K562 (cell line): ENCODE measurements at regions not wholly inside any gene's neighbourhood (a gene's known extent, or its start where the extent isn't known, plus 50 kb on each side); places are given as distances from the start of the nearest gene placed in this dataset.

Source experiments
- ATAC-seq: fragments of 200-7000 bp; cut with Tn5 transposase; 3 replicates; pipeline ENCODE4 v1.9.1; 2020; ENCODE audit warnings: moderate library complexity
- BruUV-seq: library from RNA; stranded (reverse); fragments of 400-500 nt; replicated peaks from 2 replicates; lab custom pipeline; 2021; lab: Mats Ljungman, UMichigan
- CTCF ChIA-PET: fragments of 300-600 bp; formaldehyde crosslinking; extraction: SDS; loops from one replicate; lab custom pipeline; 2021; ENCODE audit warnings: low intra/inter-chr PET ratio; lab: Yijun Ruan, JAX
- POLR2A ChIA-PET: fragments of 300-600, 350-650 bp; sonication (Branson Sonifier 250); formaldehyde crosslinking; extraction: SDS; loops from one replicate; lab custom pipeline; 2021; ENCODE audit warnings: antibody characterized with exemption, inconsistent platforms; lab: Yijun Ruan, JAX
- DNase-seq, 4 experiments: peaks; one replicate each; pipeline versions ENCODE4 v3.0.0 to v3.0.0-alpha.2; 2011 to 2018; ENCODE audit warnings: low spot score in 3 of 4, mixed read lengths in 3 of 4; ENCODE audit errors: extremely low read depth in 1 of 4
- FAIRE-seq: peaks from 2 replicates; lab custom pipeline; 2011; peaks lifted over from hg19 to GRCh38; lab: Jason Lieb, UNC
- H2AFZ ChIP-seq: 2 replicates; pipeline ENCODE4 v1.6.0; 2011; ENCODE audit warnings: low read depth, low read length, control low read depth, inconsistent platforms
- H3K27ac ChIP-seq: fragments of 200-600 bp; 3 replicates; pipeline ENCODE4 v1.8.0; 2011; ENCODE audit warnings: low read depth, mild to moderate bottlenecking, control low read depth, inconsistent platforms, low read length, moderate library complexity, mixed read lengths; ENCODE audit errors: extremely low read depth
- H3K27me3 ChIP-seq, 2 experiments: fragments of 300-600 bp in 1 of 2; 2 replicates in 1 of 2; 3 replicates in 1 of 2; pipeline versions ENCODE4 v1.6.0 to v1.8.0; 2011; ENCODE audit warnings: inconsistent platforms in 2 of 2, low read length in 2 of 2, mild to moderate bottlenecking in 1 of 2, mixed read lengths in 1 of 2, moderate library complexity in 1 of 2; ENCODE audit not compliant: control insufficient read depth in 2 of 2, insufficient read depth in 2 of 2
- H3K36me3 ChIP-seq: fragments of 300-600 bp; 3 replicates; pipeline ENCODE4 v1.8.0; 2011; ENCODE audit warnings: mild to moderate bottlenecking, low read length, inconsistent platforms; ENCODE audit not compliant: control insufficient read depth, insufficient read depth
- H3K4me1 ChIP-seq, 2 experiments: fragments of 200-600 bp in 1 of 2; replicated peaks in 1 of 2; 2 replicates in 1 of 2; 3 replicates in 1 of 2; pipeline versions ENCODE4 v1.5.1 to v1.8.0; 2011; ENCODE audit warnings: inconsistent platforms in 2 of 2, low read length in 2 of 2, mild to moderate bottlenecking in 1 of 2, mixed read lengths in 1 of 2, moderate library complexity in 1 of 2; ENCODE audit not compliant: control insufficient read depth in 2 of 2, insufficient read depth in 2 of 2
- H3K4me2 ChIP-seq: 2 replicates; pipeline ENCODE4 v1.6.1; 2011; ENCODE audit warnings: low read length, control low read depth, inconsistent platforms, mixed read lengths; ENCODE audit not compliant: insufficient read depth
- H3K4me3 ChIP-seq: fragments of 200-600 bp; sonication (generic), shearing (Covaris generic); 2 replicates; pipeline ENCODE4 v1.5.1; 2016; ENCODE audit warnings: control low read depth, inconsistent platforms
- H3K79me2 ChIP-seq: fragments of 200-600 bp; 3 replicates; pipeline ENCODE4 v1.8.0; 2011; ENCODE audit warnings: low read length, inconsistent platforms; ENCODE audit not compliant: control insufficient read depth, insufficient read depth
- H3K9ac ChIP-seq, 2 experiments: 2 replicates each; pipeline versions ENCODE4 v1.6.0 to v1.6.1; 2011; ENCODE audit warnings: low read depth in 2 of 2, low read length in 2 of 2, control low read depth in 1 of 2, inconsistent platforms in 1 of 2, mild to moderate bottlenecking in 1 of 2, mixed read lengths in 1 of 2; ENCODE audit not compliant: insufficient read depth in 1 of 2
- H3K9me1 ChIP-seq: one replicate; pipeline ENCODE4 v1.6.0; 2011; ENCODE audit warnings: inconsistent platforms, mild to moderate bottlenecking, low read length, moderate library complexity; ENCODE audit not compliant: control insufficient read depth, insufficient read depth
- H3K9me3 ChIP-seq: replicated peaks from 2 replicates; pipeline ENCODE4 v1.5.1; 2011; ENCODE audit warnings: low read depth, low read length, inconsistent platforms; ENCODE audit not compliant: control insufficient read depth, insufficient read depth
- H4K20me1 ChIP-seq: replicated peaks from 2 replicates; pipeline ENCODE4 v1.6.1; 2011; ENCODE audit warnings: low read length, inconsistent platforms, mixed read lengths; ENCODE audit not compliant: control insufficient read depth, insufficient read depth
- CAMTA2 ChIP-seq: fragments of 250-450 bp; sonication (Bioruptor Pico); conservative IDR thresholded peaks from 2 replicates; pipeline ENCODE4 v1.5.1; 2022
- FOXP1 ChIP-seq: sonication (generic); formaldehyde crosslinking; IDR thresholded peaks from 2 replicates; pipeline ENCODE4 v1.8.0; 2022; ENCODE audit warnings: mild to moderate bottlenecking, missing genetic modification reagents
- HNRNPUL1 ChIP-seq: fragments of 200-400 bp; formaldehyde crosslinking; IDR thresholded peaks from 2 replicates; pipeline ENCODE4 v1.6.1; 2017; ENCODE audit warnings: low read length
- IFI16 ChIP-seq: fragments of 250-450 bp; sonication (Bioruptor Pico); IDR thresholded peaks from 2 replicates; pipeline ENCODE4 v2.1.2; 2022; ENCODE audit warnings: mild to moderate bottlenecking, inconsistent platforms
- NONO ChIP-seq, 2 experiments: fragments of 200-400 bp in 1 of 2; fragments of 450-650 bp in 1 of 2; formaldehyde crosslinking in 1 of 2; IDR thresholded peaks; 2 replicates each; pipeline ENCODE4 v1.6.1; 2017; ENCODE audit warnings: low read depth in 2 of 2, mild to moderate bottlenecking in 2 of 2, moderate library complexity in 2 of 2, low read length in 1 of 2
- NR2C1 ChIP-seq, 2 experiments: fragments of 450-650 bp; IDR thresholded peaks; 2 replicates each; pipeline ENCODE4 v1.6.1; 2017; ENCODE audit warnings: mild to moderate bottlenecking in 2 of 2, antibody characterized with exemption in 1 of 2, inconsistent platforms in 1 of 2, missing compliant biosample characterization in 1 of 2, missing genetic modification characterization in 1 of 2
- SAFB2 ChIP-seq: fragments of 200-400 bp; formaldehyde crosslinking; IDR thresholded peaks from 2 replicates; pipeline ENCODE4 v1.6.1; 2018; ENCODE audit warnings: borderline replicate concordance, low read length, low read depth, moderate library complexity; ENCODE audit not compliant: severe bottlenecking
- TBP ChIP-seq: optimal IDR thresholded peaks from 2 replicates; pipeline ENCODE3; 2011; ENCODE audit warnings: low read depth, low read length, improper control_type of control experiment
- TRIM28 ChIP-seq: fragments of 450-650 bp; IDR thresholded peaks from 2 replicates; pipeline ENCODE4 v1.6.1; 2017
- U2AF1 ChIP-seq: fragments of 200-400 bp; formaldehyde crosslinking; optimal IDR thresholded peaks from 2 replicates; pipeline ENCODE3; 2017; ENCODE audit warnings: mild to moderate bottlenecking, low read depth, low read length, moderate library complexity
- ZFP36 ChIP-seq: fragments of 150-350 bp; IDR thresholded peaks from 2 replicates; pipeline ENCODE4 v1.6.1; 2018; ENCODE audit warnings: low read length, low read depth; ENCODE audit not compliant: partially characterized antibody
- ZNF165 ChIP-seq: fragments of 250-450 bp; sonication (Bioruptor Pico); IDR thresholded peaks from 2 replicates; pipeline ENCODE4 v1.4.0; 2020; ENCODE audit warnings: borderline replicate concordance
- ZNF175 ChIP-seq: fragments of 200-800 bp; sonication (Bioruptor generic); IDR thresholded peaks from 2 replicates; pipeline ENCODE4 v1.6.1; 2016; ENCODE audit warnings: low read depth, mild to moderate bottlenecking, missing genetic modification characterization, missing compliant biosample characterization
- WGBS: fragments of 100-300 bp; shearing (Covaris generic); methylation state at CpG from one replicate; pipeline ENCODE4 v1.1.6; 2016; ENCODE audit warnings: low coverage, mixed read lengths; ENCODE audit not compliant: insufficient coverage; ENCODE audit errors: missing lambda C conversion rate; 5-methylcytosine and 5-hydroxymethylcytosine counted together
- in situ Hi-C: fragments of 300-500 bp; cut with MboI; formaldehyde crosslinking; loops from 4 replicates; pipeline ENCODE4 v1.15.0; 2018; ENCODE audit warnings: inconsistent platforms, mixed read lengths
- intact Hi-C: fragments of 100-400 bp; cut with micrococcal nuclease; formaldehyde crosslinking; loops from 2 replicates; pipeline ENCODE4 v1.14.2; 2022
- TF ChIP-seq, protein P1 (sequence below): IDR thresholded peaks from 2 replicates; pipeline ENCODE4 v1.6.1; 2014; ENCODE audit warnings: antibody characterized with exemption
- TF ChIP-seq, protein P2 (sequence below): fragments of 450-650 bp; IDR thresholded peaks from 2 replicates; pipeline ENCODE4 v1.6.1; 2018; ENCODE audit warnings: mild to moderate bottlenecking, low read depth; ENCODE audit not compliant: partially characterized antibody

DNA sequence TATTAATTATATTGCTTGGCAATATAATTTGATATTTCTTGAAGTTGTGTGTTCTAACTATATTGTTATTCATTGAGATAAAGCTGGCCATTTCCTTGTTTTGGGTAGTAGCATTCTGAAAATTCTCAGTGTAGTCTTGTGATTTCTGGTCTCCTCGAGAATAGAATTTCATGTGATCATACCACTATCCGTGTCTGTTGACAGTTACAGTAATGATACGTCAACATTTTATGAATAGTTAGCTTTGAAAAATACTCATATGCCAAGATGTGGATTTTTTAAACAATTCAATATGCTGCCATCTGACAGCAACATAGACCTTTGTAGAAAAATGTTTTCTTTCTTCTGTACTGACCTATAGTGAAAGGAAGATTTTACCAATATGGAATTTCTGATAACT lies 723.7 kb upstream of the SLC35B3 start:
- Histone ChIP-seq H3K4me2 (no peak overlapping the region), H3K79me2 (no peaks in the 10 kb centered on the region)
- no peak for DNase-seq
- in situ Hi-C loops (no loop called here), intact Hi-C loops (no loop called here)
- ATAC-seq: no peak
- no peak for TF ChIP-seq NONO (IDR thresholded peaks at IDR 0.05; ENCODE audit: low read depth in 2 of 2, low read length in 1 of 2)
- TF ChIP-seq, protein P1, sequence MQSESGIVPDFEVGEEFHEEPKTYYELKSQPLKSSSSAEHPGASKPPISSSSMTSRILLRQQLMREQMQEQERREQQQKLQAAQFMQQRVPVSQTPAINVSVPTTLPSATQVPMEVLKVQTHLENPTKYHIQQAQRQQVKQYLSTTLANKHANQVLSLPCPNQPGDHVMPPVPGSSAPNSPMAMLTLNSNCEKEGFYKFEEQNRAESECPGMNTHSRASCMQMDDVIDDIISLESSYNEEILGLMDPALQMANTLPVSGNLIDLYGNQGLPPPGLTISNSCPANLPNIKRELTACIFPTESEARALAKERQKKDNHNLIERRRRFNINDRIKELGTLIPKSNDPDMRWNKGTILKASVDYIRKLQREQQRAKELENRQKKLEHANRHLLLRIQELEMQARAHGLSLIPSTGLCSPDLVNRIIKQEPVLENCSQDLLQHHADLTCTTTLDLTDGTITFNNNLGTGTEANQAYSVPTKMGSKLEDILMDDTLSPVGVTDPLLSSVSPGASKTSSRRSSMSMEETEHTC: no peak
- TF ChIP-seq, all 486 proteins: peak for 0
- BruUV-seq: no TSS peak
- ChIA-PET POLR2A (no interaction called here), CTCF (no interaction called here)
- H3K9me3 ChIP-seq: no peaks in the 10 kb centered on the region
- H3K9me1 ChIP-seq: no peaks in the 10 kb centered on the region
- H3K4me1 ChIP-seq: no peaks in the 10 kb centered on the region
- no peak overlapping the region for H3K9ac ChIP-seq
- no peak for FAIRE-seq
- WGBS: 0% methylated on average over 3 of the region's 3 CpGs
- H3K36me3 ChIP-seq: no peaks in the 10 kb centered on the region
- H4K20me1 ChIP-seq: no peaks in the 10 kb centered on the region
- no peak overlapping the region for H2AFZ ChIP-seq
- no peak overlapping the region for H3K4me3 ChIP-seq
- H3K27ac ChIP-seq: no peak overlapping the region
- no peaks in the 10 kb centered on the region for H3K27me3 ChIP-seq

DNA sequence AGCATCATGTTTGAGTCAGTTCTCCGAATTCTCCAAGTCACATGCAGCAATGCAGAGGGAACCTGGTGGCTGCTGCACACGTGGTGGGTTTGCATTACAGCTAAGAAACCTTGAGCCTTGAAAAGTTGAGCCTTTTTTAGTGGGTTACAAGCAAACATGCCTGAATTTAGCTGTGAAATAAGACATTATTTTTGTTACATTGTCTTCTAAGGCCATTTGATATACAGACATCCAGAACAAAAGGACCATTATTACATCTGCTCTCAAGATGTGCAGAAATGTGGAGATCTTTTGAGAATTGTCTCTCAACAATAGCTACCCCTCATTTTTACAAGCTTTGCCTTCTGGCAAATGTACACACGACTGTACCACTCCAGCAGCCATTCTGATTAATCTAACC lies 720.5 kb upstream of the SLC35B3 start:
- Histone ChIP-seq H3K4me1 (no peaks in the 10 kb centered on the region), H3K9me3 (no peaks in the 10 kb centered on the region), H3K79me2 (no peaks in the 10 kb centered on the region), H4K20me1 (no peaks in the 10 kb centered on the region), H3K27ac (no peak overlapping the region), H2AFZ (no peak overlapping the region), H3K9me1 (no peaks in the 10 kb centered on the region), H3K9ac (no peak overlapping the region), H3K4me3 (no peak overlapping the region), H3K27me3 (no peaks in the 10 kb centered on the region), H3K36me3 (no peaks in the 10 kb centered on the region), H3K4me2 (no peak overlapping the region)
- POLR2A ChIA-PET: no interaction called here
- CTCF ChIA-PET: interaction anchor here (0.5 kb wide), 1 partner anchor 720 kb away, joined by 4 read pairs; no protein-coding TSS in a partner anchor
- DNase-seq: no peak
- intact Hi-C loops (no loop called here), in situ Hi-C loops (no loop called here)
- no peak for ATAC-seq
- WGBS: 0% methylated on average over 3 of the region's 3 CpGs
- no peak for FAIRE-seq
- no TSS peak for BruUV-seq
- TF ChIP-seq IFI16 (CRISPR knock-in tag): no peak
- TF ChIP-seq NR2C1 (IDR thresholded peaks at IDR 0.05): no peak
- no peak for TF ChIP-seq NR2C1 (tag; IDR thresholded peaks at IDR 0.05)
- TF ChIP-seq ZFP36: no peak
- no peak for TF ChIP-seq SAFB2
- TF ChIP-seq FOXP1 (CRISPR knock-in tag): no peak
- TF ChIP-seq ZNF165 (CRISPR knock-in tag): no peak
- TF ChIP-seq HNRNPUL1: no peak
- no peak for TF ChIP-seq ZNF175 (CRISPR knock-in tag)
- no peak for TF ChIP-seq CAMTA2
- TF ChIP-seq, protein P2, sequence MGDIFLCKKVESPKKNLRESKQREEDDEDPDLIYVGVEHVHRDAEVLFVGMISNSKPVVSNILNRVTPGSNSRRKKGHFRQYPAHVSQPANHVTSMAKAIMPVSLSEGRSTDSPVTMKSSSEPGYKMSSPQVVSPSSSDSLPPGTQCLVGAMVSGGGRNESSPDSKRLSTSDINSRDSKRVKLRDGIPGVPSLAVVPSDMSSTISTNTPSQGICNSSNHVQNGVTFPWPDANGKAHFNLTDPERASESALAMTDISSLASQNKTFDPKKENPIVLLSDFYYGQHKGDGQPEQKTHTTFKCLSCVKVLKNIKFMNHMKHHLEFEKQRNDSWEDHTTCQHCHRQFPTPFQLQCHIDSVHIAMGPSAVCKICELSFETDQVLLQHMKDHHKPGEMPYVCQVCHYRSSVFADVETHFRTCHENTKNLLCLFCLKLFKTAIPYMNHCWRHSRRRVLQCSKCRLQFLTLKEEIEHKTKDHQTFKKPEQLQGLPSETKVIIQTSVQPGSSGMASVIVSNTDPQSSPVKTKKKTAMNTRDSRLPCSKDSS: no peak
- no peak for TF ChIP-seq U2AF1
- no peak for TF ChIP-seq TRIM28
- no peak for TF ChIP-seq TBP
